ENCODE measurements at regions not wholly inside any gene's neighbourhood (a gene's known extent, or its start where the extent isn't known, plus 50 kb on each side); places are given as distances from the start of the nearest gene placed in this dataset.

DNA sequence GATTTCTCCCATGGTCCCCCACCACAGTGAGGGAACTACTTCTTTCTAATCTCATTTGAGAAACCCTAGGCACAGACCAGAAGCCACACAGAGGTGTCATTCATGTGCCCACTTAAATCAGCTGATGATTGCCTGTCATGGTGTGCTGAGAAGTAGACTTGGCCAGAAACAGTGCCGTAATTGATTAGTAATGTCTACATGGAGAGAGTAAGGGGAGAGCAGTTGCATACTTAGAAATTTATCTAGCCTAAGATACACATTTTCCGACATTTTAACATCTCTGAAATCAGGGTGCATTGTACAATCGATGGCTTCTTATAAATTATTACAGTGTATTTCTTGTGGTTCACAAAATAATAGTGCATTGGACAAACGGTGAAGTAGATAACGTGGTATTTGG, 271.8 kb downstream of the IRF8 start:
- Histone ChIP-seq H3K27me3 (ENCODE audit: control insufficient read depth, insufficient read depth, low read length) (no peaks in the 10 kb centered on the region), H3K27ac (ENCODE audit: low read depth, low read length) (no peak overlapping the region), H3K9ac (ENCODE audit: low read length) (no peak overlapping the region), H3K4me3 (ENCODE audit: low read length) (no peak overlapping the region), H3K36me3 (ENCODE audit: control insufficient read depth, insufficient read depth, low read length) (no peaks in the 10 kb centered on the region), H3K4me1 (ENCODE audit: control insufficient read depth, insufficient read depth, low read length) (no peaks in the 10 kb centered on the region)

DNA sequence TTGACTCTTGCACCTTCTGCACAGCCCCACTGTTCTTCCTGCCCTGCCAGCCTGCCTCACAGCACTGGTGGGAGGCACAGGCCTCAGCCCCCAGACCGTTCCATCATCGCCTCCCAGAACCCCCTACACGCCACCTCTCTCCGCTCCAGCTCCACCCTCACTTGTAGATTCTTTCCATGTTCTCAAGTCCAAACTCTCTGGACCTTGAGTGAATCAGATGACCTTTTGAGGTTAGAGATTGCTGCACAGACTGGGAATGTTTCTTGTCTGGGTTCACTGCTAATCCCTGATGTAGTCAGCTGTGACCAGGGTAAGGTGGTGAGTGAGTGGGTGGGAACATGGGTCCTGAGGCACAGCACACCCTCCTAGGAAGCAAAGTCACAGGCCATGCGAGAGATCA, 272.4 kb downstream of the IRF8 start:
- Histone ChIP-seq H3K27me3 (ENCODE audit: control insufficient read depth, insufficient read depth, low read length) (no peaks in the 10 kb centered on the region), H3K27ac (ENCODE audit: low read depth, low read length) (no peak overlapping the region), H3K4me3 (ENCODE audit: low read length) (no peak overlapping the region), H3K9ac (ENCODE audit: low read length) (no peak overlapping the region), H3K36me3 (ENCODE audit: control insufficient read depth, insufficient read depth, low read length) (no peaks in the 10 kb centered on the region), H3K4me1 (ENCODE audit: control insufficient read depth, insufficient read depth, low read length) (no peaks in the 10 kb centered on the region)

DNA sequence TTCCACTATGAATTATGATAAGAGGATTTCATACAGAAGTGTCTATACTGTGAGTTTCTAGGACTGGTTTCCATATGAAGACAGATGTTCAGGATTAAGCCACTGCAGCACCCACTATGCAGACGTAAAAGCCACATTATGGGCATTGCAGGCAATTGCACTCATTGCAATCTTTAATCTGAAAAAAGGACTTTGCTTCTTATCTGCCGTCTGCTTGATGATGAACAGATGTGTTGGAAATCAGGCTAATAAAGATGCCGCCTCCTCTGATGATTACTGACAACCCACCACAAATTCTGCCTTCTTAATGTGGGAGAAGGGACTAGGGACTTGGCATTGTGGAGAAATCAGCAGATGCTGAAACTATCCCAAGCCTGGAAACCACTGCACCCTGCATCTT, 276.9 kb downstream of the IRF8 start:
- no peaks in the 10 kb centered on the region for H3K4me1 ChIP-seq (ENCODE audit: control insufficient read depth, insufficient read depth, low read length)
- no peaks in the 10 kb centered on the region for H3K36me3 ChIP-seq (ENCODE audit: control insufficient read depth, insufficient read depth, low read length)
- H3K4me3 ChIP-seq (ENCODE audit: low read length), result no peak overlapping the region
- H3K9ac ChIP-seq (ENCODE audit: low read length), result no peak overlapping the region
- H3K27ac ChIP-seq (ENCODE audit: low read depth, low read length), result no peak overlapping the region
- no peaks in the 10 kb centered on the region for H3K27me3 ChIP-seq (ENCODE audit: control insufficient read depth, insufficient read depth, low read length)

DNA sequence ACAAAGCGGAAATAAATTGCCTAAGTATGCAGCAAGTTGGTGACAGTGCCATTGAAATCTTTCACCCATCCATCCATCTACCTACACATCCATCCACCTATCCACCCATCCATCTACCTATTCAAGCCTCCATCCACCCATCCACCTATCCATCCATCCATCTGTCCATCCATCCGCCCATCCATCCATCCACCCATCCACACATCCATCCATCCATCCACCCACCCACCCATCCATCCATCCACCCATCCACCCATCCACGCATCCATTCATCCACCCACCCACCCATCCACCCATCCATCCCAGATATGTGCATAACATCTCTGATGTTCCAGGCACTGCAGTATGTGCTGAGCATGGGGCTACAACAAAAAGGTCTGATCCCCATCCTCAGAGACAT, 277.5 kb downstream of the IRF8 start:
- Histone ChIP-seq H3K27ac (ENCODE audit: low read depth, low read length) (no peak overlapping the region), H3K36me3 (ENCODE audit: control insufficient read depth, insufficient read depth, low read length) (no peaks in the 10 kb centered on the region), H3K9ac (ENCODE audit: low read length) (no peak overlapping the region), H3K4me3 (ENCODE audit: low read length) (no peak overlapping the region), H3K4me1 (ENCODE audit: control insufficient read depth, insufficient read depth, low read length) (no peaks in the 10 kb centered on the region), H3K27me3 (ENCODE audit: control insufficient read depth, insufficient read depth, low read length) (no peaks in the 10 kb centered on the region)

DNA sequence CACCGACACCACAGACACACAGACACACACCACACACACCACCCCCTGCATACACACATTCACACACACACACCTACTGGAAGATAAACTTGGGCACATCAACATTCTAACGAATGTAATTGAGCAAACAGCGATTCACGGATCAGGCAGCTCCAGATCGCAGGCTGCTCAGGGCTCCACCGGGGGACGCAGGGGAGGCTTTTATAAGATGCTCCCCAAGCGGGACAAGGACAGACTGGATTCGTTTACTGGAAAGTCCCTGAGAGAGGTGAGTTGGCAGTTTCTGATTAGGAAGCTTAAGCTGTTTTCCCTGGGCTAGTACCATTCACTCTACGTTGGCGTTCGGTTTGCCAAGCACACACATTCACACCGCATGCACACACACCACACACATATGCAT, 281.3 kb downstream of the IRF8 start:
- Histone ChIP-seq H3K4me3 (ENCODE audit: low read length) (no peak overlapping the region), H3K27me3 (ENCODE audit: control insufficient read depth, insufficient read depth, low read length) (no peaks in the 10 kb centered on the region), H3K36me3 (ENCODE audit: control insufficient read depth, insufficient read depth, low read length) (no peaks in the 10 kb centered on the region), H3K4me1 (ENCODE audit: control insufficient read depth, insufficient read depth, low read length) (no peaks in the 10 kb centered on the region), H3K27ac (ENCODE audit: low read depth, low read length) (no peak overlapping the region), H3K9ac (ENCODE audit: low read length) (no peak overlapping the region)

DNA sequence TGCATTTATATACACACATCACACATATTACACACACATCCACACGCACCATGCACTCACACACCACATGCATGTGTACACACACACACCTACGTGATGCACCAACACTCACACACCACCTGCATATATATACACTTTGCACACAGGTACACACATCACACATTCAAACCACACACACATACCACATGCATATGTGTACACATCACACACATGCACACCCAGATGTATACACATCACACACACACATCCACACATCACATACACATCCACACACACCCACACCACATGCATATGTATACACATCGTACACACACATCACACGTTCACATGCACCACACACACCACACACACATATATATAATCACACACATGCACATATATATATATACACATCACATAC, 281.8 kb downstream of the IRF8 start:
- no peaks in the 10 kb centered on the region for H3K36me3 ChIP-seq (ENCODE audit: control insufficient read depth, insufficient read depth, low read length)
- no peak overlapping the region for H3K9ac ChIP-seq (ENCODE audit: low read length)
- no peaks in the 10 kb centered on the region for H3K4me1 ChIP-seq (ENCODE audit: control insufficient read depth, insufficient read depth, low read length)
- no peak overlapping the region for H3K4me3 ChIP-seq (ENCODE audit: low read length)
- H3K27me3 ChIP-seq (ENCODE audit: control insufficient read depth, insufficient read depth, low read length), result no peaks in the 10 kb centered on the region
- no peak overlapping the region for H3K27ac ChIP-seq (ENCODE audit: low read depth, low read length)

DNA sequence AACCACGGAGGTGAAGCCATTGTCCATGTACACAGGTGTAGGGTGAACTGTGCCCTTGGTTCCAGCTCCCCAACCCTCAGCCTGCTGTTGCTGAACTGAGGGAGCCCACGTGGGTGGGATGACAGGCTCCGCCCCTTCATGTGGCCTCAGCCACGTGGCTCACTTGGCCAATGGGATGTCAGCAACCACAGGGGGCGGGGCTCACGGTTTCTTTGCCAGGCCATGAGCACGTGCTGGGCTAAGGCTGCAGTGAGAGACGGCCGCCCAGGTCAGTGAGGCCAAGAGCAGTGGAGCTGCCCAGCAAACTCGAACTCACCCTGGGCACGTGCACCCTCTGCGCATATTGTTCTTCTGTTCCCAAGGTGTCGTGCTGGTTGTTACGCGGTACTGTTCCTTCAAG, 282.6 kb downstream of the IRF8 start:
- Histone ChIP-seq H3K4me3 (ENCODE audit: low read length) (no peak overlapping the region), H3K9ac (ENCODE audit: low read length) (no peak overlapping the region), H3K4me1 (ENCODE audit: control insufficient read depth, insufficient read depth, low read length) (no peaks in the 10 kb centered on the region), H3K27me3 (ENCODE audit: control insufficient read depth, insufficient read depth, low read length) (no peaks in the 10 kb centered on the region), H3K27ac (ENCODE audit: low read depth, low read length) (no peak overlapping the region), H3K36me3 (ENCODE audit: control insufficient read depth, insufficient read depth, low read length) (no peaks in the 10 kb centered on the region)

DNA sequence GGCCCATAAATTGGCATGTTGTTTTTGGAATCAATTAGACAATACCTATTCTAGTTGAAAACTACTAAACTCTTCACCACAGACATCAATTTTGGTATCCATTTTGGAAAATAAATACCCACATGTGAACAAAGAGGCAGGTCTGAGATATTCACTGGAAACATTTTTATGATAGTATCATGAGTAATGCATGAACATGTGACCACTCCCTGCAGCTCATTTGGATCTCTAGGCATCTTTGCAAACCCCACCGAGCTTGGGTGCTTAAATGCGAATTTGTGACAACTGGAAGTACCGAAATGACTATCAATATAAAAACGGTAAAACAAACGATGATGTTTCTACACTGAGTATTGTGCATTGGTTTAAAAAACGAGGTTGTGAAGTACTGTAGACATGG, 285.2 kb downstream of the IRF8 start:
- H3K36me3 ChIP-seq (ENCODE audit: control insufficient read depth, insufficient read depth, low read length), result no peaks in the 10 kb centered on the region
- H3K27ac ChIP-seq (ENCODE audit: low read depth, low read length), result no peak overlapping the region
- no peaks in the 10 kb centered on the region for H3K4me1 ChIP-seq (ENCODE audit: control insufficient read depth, insufficient read depth, low read length)
- no peak overlapping the region for H3K9ac ChIP-seq (ENCODE audit: low read length)
- H3K4me3 ChIP-seq (ENCODE audit: low read length), result no peak overlapping the region
- no peaks in the 10 kb centered on the region for H3K27me3 ChIP-seq (ENCODE audit: control insufficient read depth, insufficient read depth, low read length)

DNA sequence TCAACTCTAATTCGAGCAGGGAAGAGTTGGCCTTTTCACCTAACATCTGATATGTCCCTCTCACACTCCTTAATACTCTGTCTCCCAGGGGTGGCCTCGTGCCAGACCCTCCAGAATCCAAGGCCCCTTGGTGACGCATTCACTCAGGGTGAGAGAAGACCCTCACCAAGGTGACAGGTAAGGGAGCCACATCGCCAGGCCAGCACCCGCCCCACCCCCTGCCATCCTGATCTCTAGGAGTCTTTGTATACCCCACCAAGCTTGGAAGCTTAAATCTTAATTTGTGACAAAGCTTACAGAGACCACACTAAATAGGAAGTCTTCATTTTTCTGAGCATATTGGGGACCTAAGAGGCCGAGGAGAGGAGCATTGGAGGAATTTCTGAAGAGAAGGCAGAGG, 286.1 kb downstream of the IRF8 start:
- no peak overlapping the region for H3K4me3 ChIP-seq (ENCODE audit: low read length)
- H3K36me3 ChIP-seq (ENCODE audit: control insufficient read depth, insufficient read depth, low read length), result no peaks in the 10 kb centered on the region
- H3K27me3 ChIP-seq (ENCODE audit: control insufficient read depth, insufficient read depth, low read length), result no peaks in the 10 kb centered on the region
- H3K4me1 ChIP-seq (ENCODE audit: control insufficient read depth, insufficient read depth, low read length), result no peaks in the 10 kb centered on the region
- no peak overlapping the region for H3K27ac ChIP-seq (ENCODE audit: low read depth, low read length)
- no peak overlapping the region for H3K9ac ChIP-seq (ENCODE audit: low read length)

DNA sequence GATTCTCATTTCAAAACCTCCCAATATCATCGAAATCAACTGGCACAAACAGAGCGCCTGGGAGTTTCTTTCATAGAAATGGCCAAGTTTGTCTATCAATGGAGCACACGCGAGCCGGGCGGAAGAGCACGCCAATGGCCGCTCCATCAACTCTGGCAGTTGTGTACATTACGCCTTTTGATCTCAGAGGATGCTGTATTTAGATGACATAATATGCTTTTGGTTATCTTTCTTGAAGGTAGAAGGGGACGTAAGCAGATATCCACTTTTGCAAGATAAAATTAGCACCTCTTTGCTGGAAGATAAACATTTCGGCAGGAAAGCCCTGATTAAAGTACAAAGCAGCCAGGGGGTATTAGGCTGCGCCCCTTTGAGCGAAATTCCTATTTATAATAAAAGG, 287.4 kb downstream of the IRF8 start:
- Histone ChIP-seq H3K4me3 (ENCODE audit: low read length) (no peak overlapping the region), H3K27ac (ENCODE audit: low read depth, low read length) (no peak overlapping the region), H3K9ac (ENCODE audit: low read length) (no peak overlapping the region), H3K36me3 (ENCODE audit: control insufficient read depth, insufficient read depth, low read length) (no peaks in the 10 kb centered on the region), H3K27me3 (ENCODE audit: control insufficient read depth, insufficient read depth, low read length) (no peaks in the 10 kb centered on the region), H3K4me1 (ENCODE audit: control insufficient read depth, insufficient read depth, low read length) (no peaks in the 10 kb centered on the region)

DNA sequence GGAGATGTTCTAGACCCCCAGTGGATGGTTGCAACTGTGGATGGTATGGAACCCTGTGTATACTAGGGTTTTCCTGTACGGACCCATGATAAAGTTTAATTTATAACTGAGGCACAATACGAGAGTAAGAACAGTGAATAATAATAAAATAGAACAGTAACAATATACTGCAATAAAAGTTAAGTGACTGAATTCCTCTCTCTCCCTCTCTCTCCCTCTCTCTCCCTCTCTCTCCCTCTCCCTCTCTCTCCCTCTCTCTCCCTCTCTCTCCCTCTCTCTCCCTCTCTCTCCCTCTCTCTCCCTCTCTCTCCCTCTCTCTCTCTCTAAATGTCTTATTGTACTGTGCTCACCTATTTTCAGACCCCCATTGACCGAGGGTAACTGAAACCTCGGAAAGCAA, 291.0 kb downstream of the IRF8 start:
- no peaks in the 10 kb centered on the region for H3K27me3 ChIP-seq (ENCODE audit: control insufficient read depth, insufficient read depth, low read length)
- peaks cover 3% of the 10 kb centered on the region for H3K4me1 ChIP-seq (ENCODE audit: control insufficient read depth, insufficient read depth, low read length)
- no peak overlapping the region for H3K9ac ChIP-seq (ENCODE audit: low read length)
- no peak overlapping the region for H3K27ac ChIP-seq (ENCODE audit: low read depth, low read length)
- no peak overlapping the region for H3K4me3 ChIP-seq (ENCODE audit: low read length)
- no peaks in the 10 kb centered on the region for H3K36me3 ChIP-seq (ENCODE audit: control insufficient read depth, insufficient read depth, low read length)

DNA sequence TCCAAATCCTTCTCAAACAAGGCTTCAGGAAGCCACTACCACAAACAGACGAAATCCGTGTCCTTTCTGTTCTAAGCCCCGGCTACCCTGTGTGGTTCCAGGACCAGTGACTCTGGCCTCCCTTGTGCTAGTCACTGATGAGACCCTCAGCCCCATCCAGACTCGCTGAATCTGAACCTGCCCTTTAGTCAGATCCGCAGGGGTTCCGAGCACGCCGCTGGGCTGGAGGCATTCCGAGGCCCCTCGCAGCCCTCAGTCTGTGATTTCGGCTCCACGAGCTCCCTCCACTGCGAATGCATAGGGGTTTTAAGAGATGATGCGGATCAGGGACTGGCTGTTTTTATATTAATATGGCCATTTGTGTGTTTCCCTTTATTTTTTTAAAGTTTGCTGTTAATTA, 292.7 kb downstream of the IRF8 start:
- H3K4me1 ChIP-seq (ENCODE audit: control insufficient read depth, insufficient read depth, low read length), result peaks cover 12% of the 10 kb centered on the region
- H3K27ac ChIP-seq (ENCODE audit: low read depth, low read length), result no peak overlapping the region
- H3K36me3 ChIP-seq (ENCODE audit: control insufficient read depth, insufficient read depth, low read length), result no peaks in the 10 kb centered on the region
- H3K27me3 ChIP-seq (ENCODE audit: control insufficient read depth, insufficient read depth, low read length), result no peaks in the 10 kb centered on the region
- no peak overlapping the region for H3K9ac ChIP-seq (ENCODE audit: low read length)
- no peak overlapping the region for H3K4me3 ChIP-seq (ENCODE audit: low read length)

DNA sequence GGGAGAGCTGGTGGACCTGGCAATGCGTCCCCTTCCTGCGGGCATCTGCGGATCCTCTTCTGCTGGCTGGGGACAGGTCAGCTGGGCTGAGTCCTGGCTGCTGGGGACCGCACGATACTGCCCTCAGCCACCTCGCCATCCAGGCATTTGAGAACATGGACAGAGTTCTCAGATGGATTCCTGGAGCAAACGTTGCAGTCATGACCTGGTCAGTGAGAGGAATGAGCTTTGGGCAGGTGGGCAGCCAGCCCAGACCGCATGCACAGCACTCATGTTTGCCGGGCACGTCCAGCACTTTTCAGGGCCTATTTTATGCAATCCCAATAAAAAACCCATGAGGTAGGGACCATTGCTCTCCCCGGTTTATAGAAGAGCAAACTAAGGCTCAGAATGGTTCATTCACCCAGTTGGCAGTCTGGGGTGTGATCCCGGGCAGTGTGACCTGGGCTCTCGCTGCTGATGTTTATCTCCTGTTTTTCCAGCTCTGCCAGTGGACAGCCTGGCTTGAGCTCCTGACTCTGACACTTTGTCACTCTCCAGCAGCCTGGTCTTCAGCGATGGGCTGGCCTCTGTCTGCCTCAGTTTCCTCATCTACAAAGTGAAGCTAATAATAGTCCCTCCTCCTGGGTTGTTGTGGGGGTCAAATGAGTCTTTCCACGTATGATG, 294.7 kb downstream of the IRF8 start:
- no peak overlapping the region for H3K27ac ChIP-seq (ENCODE audit: low read depth, low read length)
- H3K4me1 ChIP-seq (ENCODE audit: control insufficient read depth, insufficient read depth, low read length), result peaks cover 21% of the 10 kb centered on the region
- H3K27me3 ChIP-seq (ENCODE audit: control insufficient read depth, insufficient read depth, low read length), result peaks cover 2% of the 10 kb centered on the region

More for the DNA sequence above, 294.7 kb downstream of the IRF8 start:
- no peaks in the 10 kb centered on the region for H3K36me3 ChIP-seq (ENCODE audit: control insufficient read depth, insufficient read depth, low read length)
- no peak overlapping the region for H3K9ac ChIP-seq (ENCODE audit: low read length)
- H3K4me3 ChIP-seq (ENCODE audit: low read length), result no peak overlapping the region

All from rectal smooth muscle tissue (tissue), 1 donor.